GM18519 (cell line): ENCODE measurements at regions not wholly inside any gene's neighbourhood (a gene's known extent, or its start where the extent isn't known, plus 50 kb on each side); places are given as distances from the start of the nearest gene placed in this dataset.

Source experiments
- ATAC-seq: cut with Tn5 transposase; IDR thresholded peaks from one replicate; pipeline ENCODE4 v1.9.1; 2021; ENCODE audit warnings: mild to moderate bottlenecking, moderate library complexity; ENCODE audit not compliant: unreplicated experiment, low FRiP score

- no peak for ATAC-seq
These were observed 50.7 kb upstream of the SPRY1 start for GRCh38 chr4:123345935-123346300.

DNA sequence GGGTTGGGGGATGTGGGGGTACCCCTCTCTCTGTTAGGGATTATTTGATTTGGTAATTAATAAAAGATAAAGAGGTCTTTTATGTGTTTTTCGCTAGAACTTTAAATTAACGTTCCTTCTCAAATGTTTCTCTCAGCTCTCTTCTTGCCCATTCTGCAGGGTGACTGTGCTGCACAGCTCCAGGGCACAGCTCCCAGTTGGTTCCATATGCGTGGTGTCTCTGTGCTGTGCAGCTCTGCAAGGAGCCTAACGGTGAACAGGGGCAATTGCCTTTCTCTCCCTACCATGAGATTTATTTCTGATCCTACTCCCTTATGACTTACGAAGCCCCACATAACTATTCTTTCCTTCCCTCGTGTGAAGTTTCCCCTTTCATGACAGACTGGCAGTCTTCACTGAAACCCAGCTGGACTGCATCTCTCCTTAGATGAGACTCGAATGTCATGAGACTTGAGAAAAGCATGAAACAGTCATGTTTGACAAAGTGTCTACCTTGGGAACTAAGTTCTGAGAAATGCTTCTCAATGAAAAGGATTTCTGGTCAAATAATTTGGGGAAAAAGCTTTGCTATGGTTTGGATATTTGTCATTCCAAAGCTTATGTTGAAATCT, 50.2 kb upstream of the SPRY1 start:
- ATAC-seq, result peak; percentile 32
